ENCODE measurements at regions not wholly inside any gene's neighbourhood (a gene's known extent, or its start where the extent isn't known, plus 50 kb on each side); places are given as distances from the start of the nearest gene placed in this dataset.

DNA sequence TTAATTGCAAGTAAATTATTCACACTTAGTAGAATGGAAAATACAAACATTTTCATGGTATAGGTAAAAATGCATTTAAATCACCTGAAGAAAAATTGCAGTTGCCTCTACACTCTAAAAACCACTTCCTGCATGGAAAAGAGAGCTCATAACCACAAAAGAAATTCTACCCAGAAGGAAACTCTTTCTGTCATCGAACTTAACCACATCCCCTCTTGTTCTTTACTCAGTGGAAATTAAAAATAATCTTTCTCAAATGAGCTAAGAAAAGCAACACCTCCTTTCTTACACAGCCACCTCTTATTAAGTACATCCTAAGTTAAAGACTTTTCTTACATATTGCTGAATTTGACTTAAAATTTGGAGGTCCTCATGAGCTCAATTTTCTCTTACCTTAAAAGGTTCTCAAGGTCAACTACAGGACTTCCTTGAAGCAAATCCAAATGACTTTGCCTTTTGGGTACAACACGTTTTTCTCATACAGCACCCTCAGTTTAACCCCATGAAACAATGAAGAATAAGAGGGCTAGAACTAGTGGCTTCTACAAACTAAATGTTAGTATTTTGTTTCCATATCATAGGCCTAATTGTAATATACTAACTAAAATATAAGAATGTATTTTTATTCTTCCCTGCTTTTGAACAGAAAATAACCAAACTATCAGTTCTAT, 109.1 kb upstream of the CRIM1 start:
- H3K4me3 Mint-ChIP-seq = peak overlapping the region; percentile 58
- H3K27ac ChIP-seq (ENCODE audit: low read depth in 1 of 2, low read length in 2 of 2) = no peak overlapping the region
- peak; percentile 85 for ATAC-seq (ENCODE audit: poor library complexity)
- TF ChIP-seq, protein P1, sequence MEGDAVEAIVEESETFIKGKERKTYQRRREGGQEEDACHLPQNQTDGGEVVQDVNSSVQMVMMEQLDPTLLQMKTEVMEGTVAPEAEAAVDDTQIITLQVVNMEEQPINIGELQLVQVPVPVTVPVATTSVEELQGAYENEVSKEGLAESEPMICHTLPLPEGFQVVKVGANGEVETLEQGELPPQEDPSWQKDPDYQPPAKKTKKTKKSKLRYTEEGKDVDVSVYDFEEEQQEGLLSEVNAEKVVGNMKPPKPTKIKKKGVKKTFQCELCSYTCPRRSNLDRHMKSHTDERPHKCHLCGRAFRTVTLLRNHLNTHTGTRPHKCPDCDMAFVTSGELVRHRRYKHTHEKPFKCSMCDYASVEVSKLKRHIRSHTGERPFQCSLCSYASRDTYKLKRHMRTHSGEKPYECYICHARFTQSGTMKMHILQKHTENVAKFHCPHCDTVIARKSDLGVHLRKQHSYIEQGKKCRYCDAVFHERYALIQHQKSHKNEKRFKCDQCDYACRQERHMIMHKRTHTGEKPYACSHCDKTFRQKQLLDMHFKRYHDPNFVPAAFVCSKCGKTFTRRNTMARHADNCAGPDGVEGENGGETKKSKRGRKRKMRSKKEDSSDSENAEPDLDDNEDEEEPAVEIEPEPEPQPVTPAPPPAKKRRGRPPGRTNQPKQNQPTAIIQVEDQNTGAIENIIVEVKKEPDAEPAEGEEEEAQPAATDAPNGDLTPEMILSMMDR (IDR thresholded peaks at IDR 0.05) = no peak
- H3K9me3 ChIP-seq (ENCODE audit: control insufficient read depth in 1 of 2, insufficient read depth in 1 of 2, low read length in 2 of 2) = no peaks in the 10 kb centered on the region
- H3K4me1 ChIP-seq (ENCODE audit: insufficient read depth, low read length) = peaks cover 27% of the 10 kb centered on the region
- no peaks in the 10 kb centered on the region for H3K9me3 Mint-ChIP-seq
- peak in 3 of 14 experiments; percentile 56 to 90 (median 63) for DNase-seq
- H3K27ac Mint-ChIP-seq = peak overlapping the region; percentile 30
- intact Hi-C loops (cut with DNase I, micrococcal nuclease) = loop anchor here in 1 of 2 experiments (10.0 kb wide), 1 partner anchor 348 kb away; the partner anchor contains the start of gene FEZ2
- no peaks in the 10 kb centered on the region for H3K27me3 Mint-ChIP-seq
- H3K36me3 Mint-ChIP-seq (ENCODE audit: low read depth) = no peaks in the 10 kb centered on the region
- H3K4me3 ChIP-seq (ENCODE audit: low read length) = no peak overlapping the region
- ChIA-PET CTCF (interaction anchor here (0.8 to 1.0 kb wide), 2 partner anchors 13 to 85 kb away, joined by 3 read pairs; no protein-coding TSS in a partner anchor), POLR2A (interaction anchor here (0.7 to 1.5 kb wide), 4 partner anchors 9 to 220 kb away, joined by 3 to 5 read pairs (median 4); no protein-coding TSS in a partner anchor)
- H3K36me3 ChIP-seq (ENCODE audit: insufficient read depth, low read length) = no peaks in the 10 kb centered on the region
- no peaks in the 10 kb centered on the region for H3K27me3 ChIP-seq (ENCODE audit: control insufficient read depth in 1 of 2, insufficient read depth in 2 of 2, low read length in 2 of 2)
- H3K4me1 Mint-ChIP-seq (ENCODE audit: low read depth) = peaks cover 65% of the 10 kb centered on the region

DNA sequence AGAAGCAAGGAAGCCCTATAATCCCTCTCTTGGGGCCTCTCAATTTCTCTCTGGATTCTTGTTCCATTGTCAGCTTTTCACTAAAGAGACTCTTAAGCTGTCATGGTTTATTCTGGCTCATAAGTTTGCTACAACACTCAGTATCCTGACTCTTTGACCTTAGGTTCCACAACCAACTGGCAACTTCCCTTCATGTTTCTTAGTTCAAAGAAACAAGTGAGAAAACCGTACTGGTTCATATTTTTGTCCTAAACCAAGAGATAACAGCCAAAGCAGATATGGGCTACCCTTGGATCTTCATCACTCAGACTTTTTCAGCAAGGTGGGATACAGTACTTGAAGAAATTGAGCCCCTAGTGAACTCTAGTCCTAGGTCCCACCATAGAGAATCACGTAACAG, 109.9 kb upstream of the CRIM1 start:
- no peak overlapping the region for H3K27ac Mint-ChIP-seq
- no peaks in the 10 kb centered on the region for H3K36me3 Mint-ChIP-seq (ENCODE audit: low read depth)
- Histone ChIP-seq H3K36me3 (ENCODE audit: insufficient read depth, low read length) (no peaks in the 10 kb centered on the region), H3K4me3 (ENCODE audit: low read length) (no peak overlapping the region), H3K4me1 (ENCODE audit: insufficient read depth, low read length) (peaks cover 33% of the 10 kb centered on the region), H3K9me3 (ENCODE audit: control insufficient read depth in 1 of 2, insufficient read depth in 1 of 2, low read length in 2 of 2) (no peaks in the 10 kb centered on the region), H3K27ac (ENCODE audit: low read depth in 1 of 2, low read length in 2 of 2) (no peak overlapping the region), H3K27me3 (ENCODE audit: control insufficient read depth in 1 of 2, insufficient read depth in 2 of 2, low read length in 2 of 2) (no peaks in the 10 kb centered on the region)
- no peaks in the 10 kb centered on the region for H3K27me3 Mint-ChIP-seq
- peaks cover 73% of the 10 kb centered on the region for H3K4me1 Mint-ChIP-seq (ENCODE audit: low read depth)
- peak in 1 of 14 experiments; percentile 35 for DNase-seq
- intact Hi-C loops (cut with DNase I, micrococcal nuclease) = loop anchor here in 1 of 2 experiments (10.0 kb wide), 1 partner anchor 349 kb away; the partner anchor contains the start of gene FEZ2
- ATAC-seq (ENCODE audit: poor library complexity) = no peak
- CTCF ChIA-PET = interaction anchor here (0.8 kb wide), 1 partner anchor 12 kb away, joined by 3 read pairs; no protein-coding TSS in a partner anchor
- peak overlapping the region; percentile 32 for H3K4me3 Mint-ChIP-seq
- TF ChIP-seq, protein P1 (IDR thresholded peaks at IDR 0.05) = no peak
- POLR2A ChIA-PET = interaction anchor here (1.1 kb wide), 1 partner anchor 107 kb away, joined by 3 read pairs; no protein-coding TSS in a partner anchor
- H3K9me3 Mint-ChIP-seq = no peaks in the 10 kb centered on the region

DNA sequence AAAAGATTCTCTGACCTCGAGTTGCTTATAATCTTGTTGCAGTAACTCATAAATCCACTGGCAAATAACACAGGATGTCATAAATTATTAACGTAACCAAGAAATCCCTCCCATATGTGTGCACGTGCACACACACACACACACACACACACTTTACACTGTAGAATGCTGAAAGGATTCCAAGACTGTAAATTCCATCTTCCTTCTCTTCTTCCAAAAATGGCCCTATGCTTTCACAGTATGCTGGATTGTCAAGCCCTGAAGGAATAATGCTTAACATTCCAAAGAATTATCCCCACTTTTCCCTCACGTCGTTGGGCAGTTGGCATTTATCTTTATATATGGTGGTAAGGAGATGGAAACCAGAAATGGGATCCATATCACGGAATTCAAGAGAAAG, 117.5 kb upstream of the CRIM1 start:
- no peak for DNase-seq
- Mint-ChIP-seq H3K36me3 (ENCODE audit: low read depth) (no peaks in the 10 kb centered on the region), H3K27me3 (no peaks in the 10 kb centered on the region), H3K9me3 (no peaks in the 10 kb centered on the region), H3K4me1 (ENCODE audit: low read depth) (peaks cover 36% of the 10 kb centered on the region), H3K27ac (no peak overlapping the region), H3K4me3 (no peak overlapping the region)
- TF ChIP-seq, protein P1 (IDR thresholded peaks at IDR 0.05) = no peak
- H3K4me3 ChIP-seq (ENCODE audit: low read length) = no peak overlapping the region
- CTCF ChIA-PET = no interaction called here
- no peak overlapping the region for H3K27ac ChIP-seq (ENCODE audit: low read depth in 1 of 2, low read length in 2 of 2)
- no peaks in the 10 kb centered on the region for H3K27me3 ChIP-seq (ENCODE audit: control insufficient read depth in 1 of 2, insufficient read depth in 2 of 2, low read length in 2 of 2)
- ATAC-seq (ENCODE audit: poor library complexity) = no peak
- intact Hi-C loops (cut with DNase I, micrococcal nuclease) = no loop called here
- H3K4me1 ChIP-seq (ENCODE audit: insufficient read depth, low read length) = peaks cover 26% of the 10 kb centered on the region
- H3K36me3 ChIP-seq (ENCODE audit: insufficient read depth, low read length) = no peaks in the 10 kb centered on the region
- no peaks in the 10 kb centered on the region for H3K9me3 ChIP-seq (ENCODE audit: control insufficient read depth in 1 of 2, insufficient read depth in 1 of 2, low read length in 2 of 2)
- POLR2A ChIA-PET = interaction anchor here (1.7 kb wide), 1 partner anchor 9 kb away, joined by 5 read pairs; no protein-coding TSS in a partner anchor

All from CD4-positive, alpha-beta T cell (primary cell).